ENCODE measurements at regions not wholly inside any gene's neighbourhood (a gene's known extent, or its start where the extent isn't known, plus 50 kb on each side); places are given as distances from the start of the nearest gene placed in this dataset.

DNA sequence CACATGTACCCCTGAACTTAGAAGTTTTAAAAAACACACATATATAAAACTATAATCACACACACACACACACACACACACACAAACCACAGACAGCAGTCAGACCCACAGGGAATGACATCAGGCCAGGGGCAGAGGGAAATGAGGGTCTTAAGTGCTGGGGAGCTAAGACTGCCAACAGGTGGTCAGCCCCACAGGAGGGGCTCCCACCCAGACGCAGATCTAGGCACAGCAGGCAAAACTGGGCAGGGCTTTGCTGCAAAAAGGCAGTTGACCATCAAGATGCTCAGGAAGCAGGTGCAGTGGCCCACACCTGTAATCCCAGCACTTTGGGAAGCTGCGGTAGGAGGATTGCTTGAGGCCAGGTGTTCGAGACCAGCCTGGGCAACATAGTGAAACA lies 121.0 kb upstream of the LSM14A start:
- no peak for DNase-seq (ENCODE audit: low spot score)
- 73% methylated on average over 3 of the region's 3 CpGs for WGBS
- no peak for TF ChIP-seq RAD21 (IDR thresholded peaks at IDR 0.05)
- TF ChIP-seq, protein P1, sequence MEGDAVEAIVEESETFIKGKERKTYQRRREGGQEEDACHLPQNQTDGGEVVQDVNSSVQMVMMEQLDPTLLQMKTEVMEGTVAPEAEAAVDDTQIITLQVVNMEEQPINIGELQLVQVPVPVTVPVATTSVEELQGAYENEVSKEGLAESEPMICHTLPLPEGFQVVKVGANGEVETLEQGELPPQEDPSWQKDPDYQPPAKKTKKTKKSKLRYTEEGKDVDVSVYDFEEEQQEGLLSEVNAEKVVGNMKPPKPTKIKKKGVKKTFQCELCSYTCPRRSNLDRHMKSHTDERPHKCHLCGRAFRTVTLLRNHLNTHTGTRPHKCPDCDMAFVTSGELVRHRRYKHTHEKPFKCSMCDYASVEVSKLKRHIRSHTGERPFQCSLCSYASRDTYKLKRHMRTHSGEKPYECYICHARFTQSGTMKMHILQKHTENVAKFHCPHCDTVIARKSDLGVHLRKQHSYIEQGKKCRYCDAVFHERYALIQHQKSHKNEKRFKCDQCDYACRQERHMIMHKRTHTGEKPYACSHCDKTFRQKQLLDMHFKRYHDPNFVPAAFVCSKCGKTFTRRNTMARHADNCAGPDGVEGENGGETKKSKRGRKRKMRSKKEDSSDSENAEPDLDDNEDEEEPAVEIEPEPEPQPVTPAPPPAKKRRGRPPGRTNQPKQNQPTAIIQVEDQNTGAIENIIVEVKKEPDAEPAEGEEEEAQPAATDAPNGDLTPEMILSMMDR (IDR thresholded peaks at IDR 0.05; ENCODE audit: low read depth, low read length, missing input control), result no peak
- no peak for TF ChIP-seq SP1 (IDR thresholded peaks at IDR 0.05)
- TF ChIP-seq, protein P2, sequence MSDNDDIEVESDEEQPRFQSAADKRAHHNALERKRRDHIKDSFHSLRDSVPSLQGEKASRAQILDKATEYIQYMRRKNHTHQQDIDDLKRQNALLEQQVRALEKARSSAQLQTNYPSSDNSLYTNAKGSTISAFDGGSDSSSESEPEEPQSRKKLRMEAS (IDR thresholded peaks at IDR 0.05), result no peak

DNA sequence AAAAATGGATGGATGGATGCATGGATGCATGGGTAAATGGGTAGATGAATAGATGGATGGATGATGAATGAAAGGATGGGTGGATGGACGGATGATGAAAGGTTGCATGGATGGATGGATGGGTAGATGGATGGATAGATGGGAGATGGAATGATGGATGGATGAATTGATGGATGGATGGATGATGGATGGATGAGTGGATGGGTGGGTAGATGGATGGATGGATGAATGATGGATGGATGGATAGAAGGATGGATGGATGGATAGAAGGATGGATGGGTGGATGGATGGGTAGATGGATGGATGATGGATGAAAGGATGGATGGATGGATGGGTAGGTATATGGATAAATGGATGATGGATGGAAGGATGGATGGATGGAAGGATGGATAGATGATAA lies 115.1 kb upstream of the LSM14A start:
- H3K27ac ChIP-seq (ENCODE audit: low read depth in 1 of 2, low read length in 2 of 2), result no peak overlapping the region
- WGBS, result 74% methylated on average over 1 of the region's 1 CpG
- TF ChIP-seq EGR1 (IDR thresholded peaks at IDR 0.05; ENCODE audit: low read depth in 2 of 2) (no peak), HNF4G (IDR thresholded peaks at IDR 0.05) (no peak), TAF1 (conservative IDR thresholded peaks at IDR 0.05) (no peak), RAD21 (IDR thresholded peaks at IDR 0.05) (no peak), HNF4A (conservative IDR thresholded peaks at IDR 0.05) (no peak), GABPA (IDR thresholded peaks at IDR 0.05 in 1 of 2, conservative IDR thresholded peaks at IDR 0.05 in 1 of 2) (no peak), JUND (IDR thresholded peaks at IDR 0.05) (no peak), SP1 (IDR thresholded peaks at IDR 0.05) (no peak), NR2F2 (IDR thresholded peaks at IDR 0.05) (no peak), FOXA2 (IDR thresholded peaks at IDR 0.05) (no peak), FOXA1 (IDR thresholded peaks at IDR 0.05) (no peak), RXRA (IDR thresholded peaks at IDR 0.05) (no peak), YY1 (IDR thresholded peaks at IDR 0.05) (no peak)
- TF ChIP-seq, protein P3, sequence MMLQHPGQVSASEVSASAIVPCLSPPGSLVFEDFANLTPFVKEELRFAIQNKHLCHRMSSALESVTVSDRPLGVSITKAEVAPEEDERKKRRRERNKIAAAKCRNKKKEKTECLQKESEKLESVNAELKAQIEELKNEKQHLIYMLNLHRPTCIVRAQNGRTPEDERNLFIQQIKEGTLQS (IDR thresholded peaks at IDR 0.05), result no peak
- TF ChIP-seq, protein P1 (IDR thresholded peaks at IDR 0.05; ENCODE audit: low read depth, low read length, missing input control), result no peak
- TF ChIP-seq, protein P4, sequence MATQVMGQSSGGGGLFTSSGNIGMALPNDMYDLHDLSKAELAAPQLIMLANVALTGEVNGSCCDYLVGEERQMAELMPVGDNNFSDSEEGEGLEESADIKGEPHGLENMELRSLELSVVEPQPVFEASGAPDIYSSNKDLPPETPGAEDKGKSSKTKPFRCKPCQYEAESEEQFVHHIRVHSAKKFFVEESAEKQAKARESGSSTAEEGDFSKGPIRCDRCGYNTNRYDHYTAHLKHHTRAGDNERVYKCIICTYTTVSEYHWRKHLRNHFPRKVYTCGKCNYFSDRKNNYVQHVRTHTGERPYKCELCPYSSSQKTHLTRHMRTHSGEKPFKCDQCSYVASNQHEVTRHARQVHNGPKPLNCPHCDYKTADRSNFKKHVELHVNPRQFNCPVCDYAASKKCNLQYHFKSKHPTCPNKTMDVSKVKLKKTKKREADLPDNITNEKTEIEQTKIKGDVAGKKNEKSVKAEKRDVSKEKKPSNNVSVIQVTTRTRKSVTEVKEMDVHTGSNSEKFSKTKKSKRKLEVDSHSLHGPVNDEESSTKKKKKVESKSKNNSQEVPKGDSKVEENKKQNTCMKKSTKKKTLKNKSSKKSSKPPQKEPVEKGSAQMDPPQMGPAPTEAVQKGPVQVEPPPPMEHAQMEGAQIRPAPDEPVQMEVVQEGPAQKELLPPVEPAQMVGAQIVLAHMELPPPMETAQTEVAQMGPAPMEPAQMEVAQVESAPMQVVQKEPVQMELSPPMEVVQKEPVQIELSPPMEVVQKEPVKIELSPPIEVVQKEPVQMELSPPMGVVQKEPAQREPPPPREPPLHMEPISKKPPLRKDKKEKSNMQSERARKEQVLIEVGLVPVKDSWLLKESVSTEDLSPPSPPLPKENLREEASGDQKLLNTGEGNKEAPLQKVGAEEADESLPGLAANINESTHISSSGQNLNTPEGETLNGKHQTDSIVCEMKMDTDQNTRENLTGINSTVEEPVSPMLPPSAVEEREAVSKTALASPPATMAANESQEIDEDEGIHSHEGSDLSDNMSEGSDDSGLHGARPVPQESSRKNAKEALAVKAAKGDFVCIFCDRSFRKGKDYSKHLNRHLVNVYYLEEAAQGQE (IDR thresholded peaks at IDR 0.05), result no peak
- TF ChIP-seq, protein P5, sequence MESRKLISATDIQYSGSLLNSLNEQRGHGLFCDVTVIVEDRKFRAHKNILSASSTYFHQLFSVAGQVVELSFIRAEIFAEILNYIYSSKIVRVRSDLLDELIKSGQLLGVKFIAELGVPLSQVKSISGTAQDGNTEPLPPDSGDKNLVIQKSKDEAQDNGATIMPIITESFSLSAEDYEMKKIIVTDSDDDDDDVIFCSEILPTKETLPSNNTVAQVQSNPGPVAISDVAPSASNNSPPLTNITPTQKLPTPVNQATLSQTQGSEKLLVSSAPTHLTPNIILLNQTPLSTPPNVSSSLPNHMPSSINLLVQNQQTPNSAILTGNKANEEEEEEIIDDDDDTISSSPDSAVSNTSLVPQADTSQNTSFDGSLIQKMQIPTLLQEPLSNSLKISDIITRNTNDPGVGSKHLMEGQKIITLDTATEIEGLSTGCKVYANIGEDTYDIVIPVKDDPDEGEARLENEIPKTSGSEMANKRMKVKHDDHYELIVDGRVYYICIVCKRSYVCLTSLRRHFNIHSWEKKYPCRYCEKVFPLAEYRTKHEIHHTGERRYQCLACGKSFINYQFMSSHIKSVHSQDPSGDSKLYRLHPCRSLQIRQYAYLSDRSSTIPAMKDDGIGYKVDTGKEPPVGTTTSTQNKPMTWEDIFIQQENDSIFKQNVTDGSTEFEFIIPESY (IDR thresholded peaks at IDR 0.05), result no peak
- TF ChIP-seq, protein P2 (IDR thresholded peaks at IDR 0.05), result no peak
- peaks cover 0 to 8% (median 2%) of the 10 kb centered on the region in 4 donors for H3K27me3 ChIP-seq (ENCODE audit: control insufficient read depth in 4 of 4, insufficient read depth in 4 of 4, low read length in 3 of 4)
- H3K4me3 ChIP-seq (ENCODE audit: low read depth in 1 of 3, low read length in 3 of 3), result no peak overlapping the region
- H3K36me3 ChIP-seq (ENCODE audit: control insufficient read depth in 4 of 4, insufficient read depth in 3 of 4, low read depth in 1 of 4, low read length in 3 of 4), result no peaks in the 10 kb centered on the region
- no peak for DNase-seq (ENCODE audit: low spot score)
- H3K9me3 ChIP-seq (ENCODE audit: control insufficient read depth in 4 of 4, low read length in 3 of 4), result no peaks in the 10 kb centered on the region
- no peak overlapping the region for H3K9ac ChIP-seq (ENCODE audit: low read depth in 1 of 2, low read length in 2 of 2)
- no peaks in the 10 kb centered on the region for H3K4me1 ChIP-seq (ENCODE audit: control insufficient read depth in 4 of 4, insufficient read depth in 4 of 4, low read length in 3 of 4)

More for the DNA sequence above, 121.0 kb upstream of the LSM14A start:
- Histone ChIP-seq H3K4me3 (ENCODE audit: low read depth in 1 of 3, low read length in 3 of 3) (no peak overlapping the region), H3K36me3 (ENCODE audit: control insufficient read depth in 4 of 4, insufficient read depth in 3 of 4, low read depth in 1 of 4, low read length in 3 of 4) (no peaks in the 10 kb centered on the region), H3K9ac (ENCODE audit: low read depth in 1 of 2, low read length in 2 of 2) (no peak overlapping the region), H3K27me3 (ENCODE audit: control insufficient read depth in 4 of 4, insufficient read depth in 4 of 4, low read length in 3 of 4) (peaks cover 0 to 8% (median 2%) of the 10 kb centered on the region in 4 donors), H3K27ac (ENCODE audit: low read depth in 1 of 2, low read length in 2 of 2) (no peak overlapping the region), H3K4me1 (ENCODE audit: control insufficient read depth in 4 of 4, insufficient read depth in 4 of 4, low read length in 3 of 4) (no peaks in the 10 kb centered on the region), H3K9me3 (ENCODE audit: control insufficient read depth in 4 of 4, low read length in 3 of 4) (no peaks in the 10 kb centered on the region)

All from liver (tissue), 8 donors.